Bronchial epithelial cell (primary cell): ENCODE measurements at regions not wholly inside any gene's neighbourhood (a gene's known extent, or its start where the extent isn't known, plus 50 kb on each side); places are given as distances from the start of the nearest gene placed in this dataset.

ENCODE experiments used
- DNase-seq: peaks from one replicate; pipeline ENCODE4 v3.0.0-alpha.2; 2010; ENCODE audit warnings: low read depth
- FAIRE-seq: peaks from 2 replicates; lab custom pipeline; 2011; peaks lifted over from hg19 to GRCh38; lab: Jason Lieb, UNC
- H3K27me3 ChIP-seq: 2 replicates; pipeline ENCODE4 v1.5.1; 2011; ENCODE audit warnings: low read length; ENCODE audit not compliant: control insufficient read depth, insufficient read depth
- H3K36me3 ChIP-seq: 2 replicates; pipeline ENCODE4 v1.5.1; 2011; ENCODE audit warnings: low read length; ENCODE audit not compliant: control insufficient read depth, insufficient read depth
- H3K4me3 ChIP-seq: 2 replicates; pipeline ENCODE4 v1.5.1; 2011; ENCODE audit warnings: mild to moderate bottlenecking, low read depth, low read length, control low read depth
- TF ChIP-seq, protein P1 (sequence below): IDR thresholded peaks from 2 replicates; pipeline ENCODE4 v1.5.1; 2011; ENCODE audit warnings: mild to moderate bottlenecking, moderate library complexity, low read length, control low read depth, inconsistent platforms; ENCODE audit not compliant: insufficient read depth, severe bottlenecking

DNA sequence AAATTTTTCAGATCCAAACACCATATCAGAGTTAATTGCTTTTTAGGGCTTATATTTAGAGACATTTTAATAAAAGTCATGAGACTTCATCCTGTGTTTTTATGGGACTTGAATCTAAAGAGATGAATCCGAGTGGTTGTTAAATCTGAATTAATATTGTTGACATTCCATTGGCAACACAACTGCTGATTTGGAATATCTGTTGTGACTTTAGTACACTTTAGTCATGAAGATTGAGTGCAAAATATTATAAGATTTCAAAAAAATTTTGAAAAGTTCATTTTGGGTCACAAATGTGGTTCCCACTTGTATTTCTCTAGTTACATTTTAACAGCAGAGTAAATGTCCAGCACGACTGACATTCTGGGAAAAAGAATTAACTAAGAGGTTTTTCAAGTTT lies 442.7 kb upstream of the HSF2 start:
- no peaks in the 10 kb centered on the region for H3K27me3 ChIP-seq
- no peak overlapping the region for H3K4me3 ChIP-seq
- FAIRE-seq = no peak
- no peak for DNase-seq
- H3K36me3 ChIP-seq = no peaks in the 10 kb centered on the region
- TF ChIP-seq, protein P1, sequence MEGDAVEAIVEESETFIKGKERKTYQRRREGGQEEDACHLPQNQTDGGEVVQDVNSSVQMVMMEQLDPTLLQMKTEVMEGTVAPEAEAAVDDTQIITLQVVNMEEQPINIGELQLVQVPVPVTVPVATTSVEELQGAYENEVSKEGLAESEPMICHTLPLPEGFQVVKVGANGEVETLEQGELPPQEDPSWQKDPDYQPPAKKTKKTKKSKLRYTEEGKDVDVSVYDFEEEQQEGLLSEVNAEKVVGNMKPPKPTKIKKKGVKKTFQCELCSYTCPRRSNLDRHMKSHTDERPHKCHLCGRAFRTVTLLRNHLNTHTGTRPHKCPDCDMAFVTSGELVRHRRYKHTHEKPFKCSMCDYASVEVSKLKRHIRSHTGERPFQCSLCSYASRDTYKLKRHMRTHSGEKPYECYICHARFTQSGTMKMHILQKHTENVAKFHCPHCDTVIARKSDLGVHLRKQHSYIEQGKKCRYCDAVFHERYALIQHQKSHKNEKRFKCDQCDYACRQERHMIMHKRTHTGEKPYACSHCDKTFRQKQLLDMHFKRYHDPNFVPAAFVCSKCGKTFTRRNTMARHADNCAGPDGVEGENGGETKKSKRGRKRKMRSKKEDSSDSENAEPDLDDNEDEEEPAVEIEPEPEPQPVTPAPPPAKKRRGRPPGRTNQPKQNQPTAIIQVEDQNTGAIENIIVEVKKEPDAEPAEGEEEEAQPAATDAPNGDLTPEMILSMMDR = no peak

DNA sequence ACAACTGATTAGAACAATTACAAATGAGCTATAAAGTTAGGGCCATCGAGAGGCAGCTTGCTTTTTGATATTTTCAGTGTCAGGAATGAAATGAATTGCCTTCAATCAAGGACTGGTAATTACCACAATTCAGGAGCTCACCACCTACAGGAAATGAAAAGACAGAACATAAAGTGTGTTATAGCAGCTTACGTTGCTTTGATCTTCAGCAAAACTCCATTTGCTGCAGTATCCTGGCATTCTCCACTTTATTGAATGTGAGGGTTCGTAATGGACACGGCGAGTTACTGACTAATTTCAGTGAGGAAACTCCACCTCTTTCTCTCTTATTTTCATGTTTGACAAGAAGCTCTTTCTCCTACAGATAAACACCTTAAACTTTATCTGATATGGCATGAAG lies 440.0 kb upstream of the HSF2 start:
- Histone ChIP-seq H3K27me3 (no peaks in the 10 kb centered on the region), H3K4me3 (no peak overlapping the region), H3K36me3 (no peaks in the 10 kb centered on the region)
- TF ChIP-seq, protein P1 = no peak
- FAIRE-seq = no peak
- no peak for DNase-seq

DNA sequence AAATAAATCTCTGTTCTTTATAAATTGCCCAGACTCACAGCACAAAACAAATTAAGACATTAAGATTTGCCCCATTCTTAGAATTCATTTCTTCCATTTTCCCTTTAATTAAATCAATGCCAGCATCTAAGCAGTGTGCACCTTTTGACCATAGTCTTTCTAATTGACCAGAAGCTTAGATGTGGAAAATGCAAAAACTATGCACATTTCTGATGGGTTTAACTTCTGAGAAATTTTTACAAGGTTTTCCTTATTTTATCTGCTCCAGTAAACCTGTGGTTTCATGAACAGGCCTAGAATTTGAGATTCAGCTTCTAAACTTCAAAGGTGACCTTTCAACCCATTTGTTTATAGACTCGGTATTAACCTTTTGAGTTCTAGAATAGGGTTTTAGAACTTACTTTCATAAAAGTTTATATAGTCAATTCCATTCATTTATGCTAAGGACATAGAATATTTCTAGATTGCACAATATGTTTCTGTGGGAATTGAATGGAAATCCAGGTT lies 437.8 kb upstream of the HSF2 start:
- no peaks in the 10 kb centered on the region for H3K27me3 ChIP-seq
- DNase-seq (no peak), FAIRE-seq (no peak)
- no peaks in the 10 kb centered on the region for H3K36me3 ChIP-seq
- TF ChIP-seq, protein P1 = no peak
- no peak overlapping the region for H3K4me3 ChIP-seq

DNA sequence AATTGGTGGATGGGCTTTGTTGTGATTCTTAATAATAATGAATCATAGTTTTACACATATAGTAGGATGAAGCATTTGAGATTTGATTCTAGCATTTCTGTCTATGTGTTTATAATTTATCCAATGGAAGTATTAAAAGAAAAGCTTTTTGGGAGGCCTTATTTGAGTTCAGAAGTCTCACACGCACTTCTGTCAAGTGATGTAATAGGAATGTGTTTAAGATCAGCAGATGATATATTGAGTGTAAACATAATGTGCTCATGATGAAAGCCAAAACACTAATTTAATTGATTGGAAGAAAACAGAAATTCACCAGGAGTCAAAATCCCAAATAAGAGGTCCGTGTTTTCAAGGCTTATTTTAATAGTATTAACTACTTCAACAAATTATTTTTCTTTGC lies 435.6 kb upstream of the HSF2 start:
- FAIRE-seq (no peak), DNase-seq (no peak)
- TF ChIP-seq, protein P1 = no peak
- Histone ChIP-seq H3K36me3 (no peaks in the 10 kb centered on the region), H3K27me3 (no peaks in the 10 kb centered on the region), H3K4me3 (no peak overlapping the region)

DNA sequence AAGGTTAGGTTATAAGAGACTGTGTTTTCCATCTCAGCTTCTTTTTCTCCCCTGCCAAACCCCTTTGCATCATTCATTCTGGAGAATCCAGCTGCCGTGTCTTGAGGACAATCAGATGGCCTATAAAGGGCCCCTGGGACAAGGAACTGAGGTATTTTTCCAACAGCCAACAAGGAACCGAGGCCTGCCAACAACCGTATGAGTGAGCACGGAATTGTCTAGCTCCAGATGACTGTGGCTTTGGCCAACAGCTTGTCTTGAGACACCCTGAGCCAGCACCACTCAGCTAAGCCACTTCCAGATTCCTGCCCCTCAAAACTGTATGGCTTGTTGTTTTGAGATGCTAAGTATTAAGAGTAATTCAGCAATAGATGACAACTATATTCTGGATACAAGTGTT lies 433.7 kb upstream of the HSF2 start:
- TF ChIP-seq, protein P1 = no peak
- no peak for DNase-seq
- no peaks in the 10 kb centered on the region for H3K36me3 ChIP-seq
- no peaks in the 10 kb centered on the region for H3K27me3 ChIP-seq
- H3K4me3 ChIP-seq = no peak overlapping the region
- no peak for FAIRE-seq

DNA sequence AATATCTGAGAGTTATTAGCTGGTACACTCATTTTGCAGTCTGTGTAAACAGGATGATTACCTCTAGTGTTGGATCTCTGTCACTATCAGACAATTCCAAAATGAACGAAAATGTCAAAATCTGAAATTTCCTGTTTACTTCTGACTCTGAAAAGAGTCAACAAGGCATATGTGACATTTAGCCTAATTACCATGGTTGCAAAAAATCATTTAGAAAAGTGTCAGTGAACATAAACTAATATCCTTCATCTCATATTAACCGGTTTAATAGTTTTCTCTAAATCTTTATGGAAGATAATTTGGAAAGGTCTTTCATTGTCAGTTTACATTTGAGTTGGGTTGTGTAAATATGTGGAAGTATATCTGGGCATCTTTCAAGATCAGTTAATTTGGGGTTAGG lies 431.8 kb upstream of the HSF2 start:
- FAIRE-seq (no peak), DNase-seq (no peak)
- Histone ChIP-seq H3K36me3 (no peaks in the 10 kb centered on the region), H3K27me3 (no peaks in the 10 kb centered on the region), H3K4me3 (no peak overlapping the region)
- TF ChIP-seq, protein P1 = no peak
